ENCODE measurements at regions not wholly inside any gene's neighbourhood (a gene's known extent, or its start where the extent isn't known, plus 50 kb on each side); places are given as distances from the start of the nearest gene placed in this dataset.
"Not testable (repeated sequence)": the region's sequence is repeated elsewhere in the genome, so short reads cannot be mapped to it uniquely, and the experiment has no call there.

DNA sequence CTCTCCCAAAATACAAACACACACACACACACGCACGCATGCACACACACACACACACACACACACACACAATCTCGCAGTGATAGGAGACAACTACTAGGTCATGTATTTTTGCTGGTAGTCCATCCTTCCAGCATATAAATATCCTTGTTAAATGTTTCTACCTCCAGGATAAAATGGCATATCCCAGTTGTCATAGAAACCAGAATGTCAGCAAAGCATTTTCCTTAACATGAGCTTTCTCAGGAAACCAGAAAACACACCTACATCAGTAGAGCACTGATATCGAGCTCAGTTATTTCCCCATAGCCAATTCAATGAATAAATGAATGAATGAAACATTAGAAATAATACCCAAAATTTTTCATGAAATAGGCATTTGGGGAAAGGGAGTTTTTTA is 115.7 kb downstream of the PWWP3B start:
- Histone ChIP-seq H3K4me1 (no peaks in the 10 kb centered on the region), H3K4me3 (no peak overlapping the region), H3K27me3 (peaks cover 0 to 4% of the 10 kb centered on the region in 2 donors), H3K27ac (no peak overlapping the region), H3K36me3 (no peaks in the 10 kb centered on the region), H3K9me3 (no peaks in the 10 kb centered on the region)
- TF ChIP-seq, protein P1, sequence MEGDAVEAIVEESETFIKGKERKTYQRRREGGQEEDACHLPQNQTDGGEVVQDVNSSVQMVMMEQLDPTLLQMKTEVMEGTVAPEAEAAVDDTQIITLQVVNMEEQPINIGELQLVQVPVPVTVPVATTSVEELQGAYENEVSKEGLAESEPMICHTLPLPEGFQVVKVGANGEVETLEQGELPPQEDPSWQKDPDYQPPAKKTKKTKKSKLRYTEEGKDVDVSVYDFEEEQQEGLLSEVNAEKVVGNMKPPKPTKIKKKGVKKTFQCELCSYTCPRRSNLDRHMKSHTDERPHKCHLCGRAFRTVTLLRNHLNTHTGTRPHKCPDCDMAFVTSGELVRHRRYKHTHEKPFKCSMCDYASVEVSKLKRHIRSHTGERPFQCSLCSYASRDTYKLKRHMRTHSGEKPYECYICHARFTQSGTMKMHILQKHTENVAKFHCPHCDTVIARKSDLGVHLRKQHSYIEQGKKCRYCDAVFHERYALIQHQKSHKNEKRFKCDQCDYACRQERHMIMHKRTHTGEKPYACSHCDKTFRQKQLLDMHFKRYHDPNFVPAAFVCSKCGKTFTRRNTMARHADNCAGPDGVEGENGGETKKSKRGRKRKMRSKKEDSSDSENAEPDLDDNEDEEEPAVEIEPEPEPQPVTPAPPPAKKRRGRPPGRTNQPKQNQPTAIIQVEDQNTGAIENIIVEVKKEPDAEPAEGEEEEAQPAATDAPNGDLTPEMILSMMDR (IDR thresholded peaks at IDR 0.05), result no peak
- no peak for TF ChIP-seq POLR2A (IDR thresholded peaks at IDR 0.05)
- intact Hi-C loops (cut with DNase I; ENCODE audit: low total_unique reads), result no loop called here
- DNase-seq, result no peak

DNA sequence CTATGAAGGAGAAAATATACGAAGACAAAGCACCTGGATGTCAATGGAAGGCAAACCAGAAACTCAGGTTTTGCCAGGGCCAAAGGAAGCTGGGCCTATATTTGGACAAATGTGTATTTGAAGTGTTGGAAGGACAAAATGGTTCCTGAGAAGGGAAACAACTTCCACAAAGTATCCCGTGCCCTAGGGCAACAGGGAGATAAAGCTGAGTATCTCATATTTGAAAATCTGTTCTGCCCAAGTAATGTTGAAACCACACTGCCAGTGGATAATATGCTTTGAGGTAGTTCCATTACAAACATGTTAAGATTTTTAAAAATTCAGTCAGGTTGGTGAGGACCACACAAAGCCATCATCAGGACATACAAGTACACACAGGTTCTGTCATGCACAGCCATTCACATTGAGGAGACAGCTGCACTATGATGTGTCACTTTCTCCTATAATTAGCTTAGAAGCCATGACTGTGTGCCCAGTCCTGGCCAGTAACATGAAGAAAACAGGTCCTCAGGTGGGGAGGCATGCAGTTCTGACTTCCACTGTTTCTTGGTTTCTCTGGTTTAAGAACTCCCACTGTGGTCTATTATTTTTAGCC is 116.4 kb downstream of the PWWP3B start:
- Histone ChIP-seq H3K27me3 (peaks cover 0 to 4% of the 10 kb centered on the region in 2 donors), H3K4me1 (no peaks in the 10 kb centered on the region), H3K36me3 (no peaks in the 10 kb centered on the region), H3K9me3 (no peaks in the 10 kb centered on the region), H3K4me3 (no peak overlapping the region), H3K27ac (no peak overlapping the region)
- intact Hi-C loops (cut with DNase I; ENCODE audit: low total_unique reads), result no loop called here
- no peak for TF ChIP-seq POLR2A (IDR thresholded peaks at IDR 0.05)
- TF ChIP-seq, protein P1 (IDR thresholded peaks at IDR 0.05), result no peak
- DNase-seq, result no peak

DNA sequence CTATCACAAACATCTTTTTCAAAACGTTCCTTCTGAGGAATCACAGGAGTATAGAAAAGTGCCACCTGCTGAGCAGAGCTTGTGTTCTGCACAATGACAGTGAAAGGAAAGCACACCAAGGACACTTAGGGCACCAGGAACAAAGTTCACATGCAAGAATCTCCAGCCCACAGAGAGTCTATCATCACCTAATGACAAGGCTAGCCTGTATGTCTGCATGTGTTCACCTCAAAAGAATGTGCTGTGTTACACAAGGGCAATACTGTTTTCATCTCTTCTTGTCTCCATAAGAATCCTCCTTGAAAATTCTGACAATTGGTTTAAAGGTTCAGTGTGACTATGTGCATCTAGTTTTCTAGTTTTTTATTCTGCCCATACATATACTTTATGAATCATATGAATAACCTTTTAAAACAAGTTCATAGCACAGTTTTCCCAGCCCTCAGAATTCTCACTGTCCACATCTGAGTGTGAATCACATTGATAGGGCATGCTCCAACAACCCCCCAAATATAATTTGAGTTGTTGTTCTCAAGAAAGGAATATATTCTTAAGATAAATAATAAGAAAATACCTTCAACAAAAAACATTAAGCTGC is 118.0 kb downstream of the PWWP3B start:
- intact Hi-C loops (cut with DNase I; ENCODE audit: low total_unique reads), result no loop called here

DNA sequence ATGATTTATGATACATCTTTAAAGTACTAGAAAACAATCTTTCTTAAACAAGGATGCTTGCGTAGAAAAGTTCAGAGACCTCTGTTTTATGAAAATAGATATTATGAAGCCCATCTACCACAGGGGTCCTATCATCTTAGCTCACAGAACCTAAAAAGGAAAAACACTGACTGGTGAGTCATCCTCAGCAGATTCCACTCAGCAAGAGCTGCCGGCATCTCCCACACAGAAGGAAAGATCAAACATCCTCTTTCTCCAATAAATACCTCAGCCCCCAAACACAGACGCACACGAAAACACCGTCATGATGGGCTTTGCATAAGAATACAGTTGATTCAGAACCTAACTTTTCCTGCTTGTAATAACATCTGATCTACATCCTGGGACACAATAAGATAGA is 122.7 kb downstream of the PWWP3B start:
- H3K36me3 ChIP-seq; DNase-seq; H3K27ac ChIP-seq; H3K27me3 ChIP-seq; H3K4me3 ChIP-seq; intact Hi-C loops (cut with DNase I; ENCODE audit: low total_unique reads); H3K9me3 ChIP-seq; H3K4me1 ChIP-seq: not testable (repeated sequence)

More for the DNA sequence above, 118.0 kb downstream of the PWWP3B start:
- no peaks in the 10 kb centered on the region for H3K9me3 ChIP-seq
- DNase-seq, result no peak
- TF ChIP-seq POLR2A (IDR thresholded peaks at IDR 0.05), result no peak
- TF ChIP-seq, protein P1 (IDR thresholded peaks at IDR 0.05), result no peak
- no peak overlapping the region for H3K27ac ChIP-seq
- no peaks in the 10 kb centered on the region for H3K4me1 ChIP-seq
- H3K4me3 ChIP-seq, result no peak overlapping the region
- no peaks in the 10 kb centered on the region for H3K36me3 ChIP-seq
- H3K27me3 ChIP-seq, result peaks cover 0 to under 1% of the 10 kb centered on the region in 2 donors

DNA sequence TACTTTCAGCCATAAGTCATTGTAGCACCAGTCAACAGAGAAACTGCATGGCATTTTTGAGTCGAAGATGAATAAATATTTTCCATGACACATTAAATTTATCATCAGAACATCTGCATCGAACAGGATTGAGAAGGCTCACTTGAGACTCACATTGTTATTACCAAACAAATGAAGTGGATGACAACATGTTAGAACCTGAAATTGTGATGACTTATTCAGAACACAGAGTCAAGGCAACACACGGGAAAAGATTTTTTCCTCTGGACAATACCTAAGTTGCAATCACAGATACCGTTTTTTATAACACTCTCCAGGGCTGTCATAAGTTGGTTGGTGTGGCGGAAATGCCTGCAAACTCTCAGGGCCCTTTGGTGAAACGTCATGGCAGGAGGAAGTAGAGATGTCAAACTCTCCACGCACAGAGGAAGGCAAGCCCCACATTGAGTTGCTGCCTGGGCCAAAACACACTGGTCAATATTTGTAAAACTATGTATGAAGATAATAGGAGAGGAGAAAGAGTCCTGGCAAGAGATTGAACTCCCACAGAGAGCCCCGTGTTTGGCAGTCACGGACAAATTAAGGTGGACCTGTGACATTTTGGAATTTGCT is 123.8 kb downstream of the PWWP3B start:
- H3K4me1 ChIP-seq; H3K27me3 ChIP-seq; H3K4me3 ChIP-seq; intact Hi-C loops (cut with DNase I; ENCODE audit: low total_unique reads); H3K9me3 ChIP-seq; H3K27ac ChIP-seq; DNase-seq; H3K36me3 ChIP-seq: not testable (repeated sequence)

DNA sequence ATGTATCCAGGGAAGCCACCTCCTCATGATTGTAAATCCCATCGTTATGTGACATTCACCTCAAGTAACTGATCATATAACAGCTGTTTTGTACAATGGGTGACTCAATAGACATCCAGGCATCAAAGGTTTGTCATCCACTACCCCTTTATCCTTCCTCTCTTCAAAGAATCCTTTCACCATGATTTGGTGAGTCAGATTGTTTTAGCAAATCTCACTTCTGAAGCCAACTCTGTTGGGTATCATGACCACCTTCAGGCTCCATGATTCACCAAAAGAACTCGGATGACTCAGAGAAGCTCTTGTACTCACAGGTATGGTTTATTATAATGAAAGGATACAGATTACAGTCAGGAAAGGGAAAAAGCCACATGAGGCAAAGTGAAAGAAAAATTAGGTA is 132.1 kb downstream of the PWWP3B start:
- no peak overlapping the region for H3K27ac ChIP-seq
- TF ChIP-seq, protein P1 (IDR thresholded peaks at IDR 0.05), result no peak
- TF ChIP-seq POLR2A (IDR thresholded peaks at IDR 0.05), result no peak
- DNase-seq, result no peak
- H3K9me3 ChIP-seq, result no peaks in the 10 kb centered on the region
- no peaks in the 10 kb centered on the region for H3K27me3 ChIP-seq
- no peak overlapping the region for H3K4me3 ChIP-seq
- intact Hi-C loops (cut with DNase I; ENCODE audit: low total_unique reads), result no loop called here
- H3K36me3 ChIP-seq, result no peaks in the 10 kb centered on the region
- H3K4me1 ChIP-seq, result no peaks in the 10 kb centered on the region

All from uterus (tissue), 3 donors.